HG02973 (cell line): ENCODE measurements at regions not wholly inside any gene's neighbourhood (a gene's known extent, or its start where the extent isn't known, plus 50 kb on each side); places are given as distances from the start of the nearest gene placed in this dataset.
"Not testable (repeated sequence)": the region's sequence is repeated elsewhere in the genome, so short reads cannot be mapped to it uniquely, and the experiment has no call there.

Experiments used
- ATAC-seq: cut with Tn5 transposase; IDR thresholded peaks from one replicate; pipeline ENCODE4 v1.9.1; 2021; ENCODE audit warnings: moderate library complexity; ENCODE audit not compliant: unreplicated experiment

- no peak for ATAC-seq
Measured at GRCh38 chr5:23977365-23977764, 470.0 kb downstream of the PRDM9 start.

- no peak for ATAC-seq
Measured at GRCh38 chr5:23977997-23978396, 470.6 kb downstream of the PRDM9 start.

GRCh38 chr5:23991406-23991805 lies 484.0 kb downstream of the PRDM9 start:
- no peak for ATAC-seq

GRCh38 chr5:23994581-23995370 lies 487.4 kb downstream of the PRDM9 start:
- ATAC-seq = no peak

- no peak for ATAC-seq
Measured at GRCh38 chr5:23996525-23996924, 489.1 kb downstream of the PRDM9 start.

- ATAC-seq = no peak
Measured at GRCh38 chr5:24005384-24005783, 498.0 kb downstream of the PRDM9 start.

GRCh38 chr5:24017710-24018109 lies 510.3 kb downstream of the PRDM9 start:
- not testable (repeated sequence) for ATAC-seq

- no peak for ATAC-seq
Measured at GRCh38 chr5:24026288-24026687, 518.9 kb downstream of the PRDM9 start.

- no peak for ATAC-seq
Measured at GRCh38 chr5:24042688-24043087, 535.3 kb downstream of the PRDM9 start.

GRCh38 chr5:24045046-24045445 lies 537.6 kb downstream of the PRDM9 start:
- no peak for ATAC-seq

- no peak for ATAC-seq
Measured at GRCh38 chr5:24053737-24054136, 546.3 kb downstream of the PRDM9 start.

GRCh38 chr5:24059006-24059405 lies 551.6 kb downstream of the PRDM9 start:
- ATAC-seq = no peak

- no peak for ATAC-seq
Measured at GRCh38 chr5:24059716-24060115, 552.3 kb downstream of the PRDM9 start.

- no peak for ATAC-seq
Measured at GRCh38 chr5:24065779-24066178, 558.4 kb downstream of the PRDM9 start.

- no peak for ATAC-seq
Measured at GRCh38 chr5:24067208-24067607, 559.8 kb downstream of the PRDM9 start.

- no peak for ATAC-seq
Measured at GRCh38 chr5:24068524-24068923, 561.1 kb downstream of the PRDM9 start.

GRCh38 chr5:24073107-24073506 lies 565.7 kb downstream of the PRDM9 start:
- ATAC-seq = no peak

GRCh38 chr5:24080046-24080445 lies 564.7 kb downstream of the CDH10 start:
- no peak for ATAC-seq

- no peak for ATAC-seq
Measured at GRCh38 chr5:24094081-24094679, 550.6 kb downstream of the CDH10 start.

- no peak for ATAC-seq
Measured at GRCh38 chr5:24102010-24102409, 542.8 kb downstream of the CDH10 start.

GRCh38 chr5:24103451-24104023 lies 541.2 kb downstream of the CDH10 start:
- ATAC-seq = no peak

- no peak for ATAC-seq
Measured at GRCh38 chr5:24110004-24110615, 534.7 kb downstream of the CDH10 start.
